K562 (cell line): ENCODE measurements at regions not wholly inside any gene's neighbourhood (a gene's known extent, or its start where the extent isn't known, plus 50 kb on each side); places are given as distances from the start of the nearest gene placed in this dataset.

ENCODE experiments used
- CBFB ChIP-seq: sonication (generic); formaldehyde crosslinking; IDR thresholded peaks from 2 replicates; pipeline ENCODE4 v1.4.0; 2020; ENCODE audit warnings: mild to moderate bottlenecking, missing genetic modification reagents
- CEBPG ChIP-seq, 3 experiments: fragments of 200-800 bp in 1 of 3; sonication (Bioruptor generic) in 1 of 3; sonication (generic) in 1 of 3; formaldehyde crosslinking in 1 of 3; IDR thresholded peaks in 2 of 3; conservative IDR thresholded peaks in 1 of 3; 2 replicates each; pipeline versions ENCODE4 v1.6.1 to v1.8.0; 2016 to 2022; ENCODE audit warnings: missing compliant biosample characterization in 2 of 3, missing genetic modification characterization in 2 of 3, mild to moderate bottlenecking in 1 of 3, missing genetic modification reagents in 1 of 3
- CHAMP1 ChIP-seq: fragments of 450-650 bp; IDR thresholded peaks from 2 replicates; pipeline ENCODE4 v1.6.1; 2016; ENCODE audit warnings: mild to moderate bottlenecking
- ELF1 ChIP-seq: fragments of 200-800 bp; sonication (Bioruptor generic); IDR thresholded peaks from 2 replicates; pipeline ENCODE4 v1.6.1; 2016; ENCODE audit warnings: missing genetic modification characterization, missing compliant biosample characterization
- EP300 ChIP-seq: IDR thresholded peaks from 2 replicates; pipeline ENCODE4 v1.6.1; 2012; ENCODE audit warnings: low read length, improper control_type of control experiment
- POLR2AphosphoS5 ChIP-seq: IDR thresholded peaks from 2 replicates; pipeline ENCODE4 v1.6.1; 2011; ENCODE audit warnings: mild to moderate bottlenecking, low read depth, low read length, moderate library complexity; ENCODE audit not compliant: control insufficient read depth, insufficient read depth
- PRPF4 ChIP-seq: fragments of 200-400 bp; formaldehyde crosslinking; IDR thresholded peaks from one replicate; pipeline ENCODE4 v1.6.1; 2017; ENCODE audit warnings: low read length, low read depth, mild to moderate bottlenecking; ENCODE audit not compliant: insufficient read depth, poor library complexity, severe bottlenecking
- SMC3 ChIP-seq: conservative IDR thresholded peaks from 2 replicates; pipeline ENCODE4 v1.6.1; 2011; ENCODE audit warnings: low read depth, low read length, improper control_type of control experiment; ENCODE audit not compliant: insufficient read depth
- TARDBP ChIP-seq: fragments of 450-650 bp; IDR thresholded peaks from 2 replicates; pipeline ENCODE4 v1.6.1; 2016
- TF ChIP-seq, protein P1 (sequence below), 3 experiments: IDR thresholded peaks in 2 of 3; conservative IDR thresholded peaks in 1 of 3; 2 replicates each; pipeline ENCODE4 v1.5.1; 2011 to 2012; ENCODE audit warnings: low read length in 3 of 3, mild to moderate bottlenecking in 3 of 3, control low read depth in 2 of 3, improper control_type of control experiment in 1 of 3, inconsistent platforms in 1 of 3, low read depth in 1 of 3, mixed read lengths in 1 of 3, moderate library complexity in 1 of 3; ENCODE audit not compliant: insufficient read depth in 2 of 3

- no peak for TF ChIP-seq CBFB
- no peak for TF ChIP-seq TARDBP
- TF ChIP-seq EP300 = no peak
- TF ChIP-seq, protein P1, sequence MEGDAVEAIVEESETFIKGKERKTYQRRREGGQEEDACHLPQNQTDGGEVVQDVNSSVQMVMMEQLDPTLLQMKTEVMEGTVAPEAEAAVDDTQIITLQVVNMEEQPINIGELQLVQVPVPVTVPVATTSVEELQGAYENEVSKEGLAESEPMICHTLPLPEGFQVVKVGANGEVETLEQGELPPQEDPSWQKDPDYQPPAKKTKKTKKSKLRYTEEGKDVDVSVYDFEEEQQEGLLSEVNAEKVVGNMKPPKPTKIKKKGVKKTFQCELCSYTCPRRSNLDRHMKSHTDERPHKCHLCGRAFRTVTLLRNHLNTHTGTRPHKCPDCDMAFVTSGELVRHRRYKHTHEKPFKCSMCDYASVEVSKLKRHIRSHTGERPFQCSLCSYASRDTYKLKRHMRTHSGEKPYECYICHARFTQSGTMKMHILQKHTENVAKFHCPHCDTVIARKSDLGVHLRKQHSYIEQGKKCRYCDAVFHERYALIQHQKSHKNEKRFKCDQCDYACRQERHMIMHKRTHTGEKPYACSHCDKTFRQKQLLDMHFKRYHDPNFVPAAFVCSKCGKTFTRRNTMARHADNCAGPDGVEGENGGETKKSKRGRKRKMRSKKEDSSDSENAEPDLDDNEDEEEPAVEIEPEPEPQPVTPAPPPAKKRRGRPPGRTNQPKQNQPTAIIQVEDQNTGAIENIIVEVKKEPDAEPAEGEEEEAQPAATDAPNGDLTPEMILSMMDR (IDR thresholded peaks at IDR 0.05 in 2 of 3, conservative IDR thresholded peaks at IDR 0.05 in 1 of 3; ENCODE audit: insufficient read depth in 2 of 3, low read depth in 1 of 3, low read length in 3 of 3) = no peak
- no peak for TF ChIP-seq PRPF4
- no peak for TF ChIP-seq CHAMP1
- no peak for TF ChIP-seq CEBPG (CRISPR knock-in tag; IDR thresholded peaks at IDR 0.05)
- no peak for TF ChIP-seq CEBPG (tag; conservative IDR thresholded peaks at IDR 0.05 in 1 of 2, IDR thresholded peaks at IDR 0.05 in 1 of 2)
- TF ChIP-seq ELF1 (tag) = no peak
- TF ChIP-seq SMC3 = no peak
- no peak for TF ChIP-seq POLR2AphosphoS5
These were observed 160.9 kb downstream of the FBXO15 start for GRCh38 chr18:73986711-73987110.
